ENCODE measurements at regions not wholly inside any gene's neighbourhood (a gene's known extent, or its start where the extent isn't known, plus 50 kb on each side); places are given as distances from the start of the nearest gene placed in this dataset.

GRCh38 chr7:12967322-12967721 lies 279.9 kb downstream of the ARL4A start:
- TF ChIP-seq POLR2A (IDR thresholded peaks at IDR 0.05; ENCODE audit: low read depth, low read length) = no peak
- FAIRE-seq (no peak), DNase-seq (ENCODE audit: insufficient read length, low spot score) (no peak)

DNA sequence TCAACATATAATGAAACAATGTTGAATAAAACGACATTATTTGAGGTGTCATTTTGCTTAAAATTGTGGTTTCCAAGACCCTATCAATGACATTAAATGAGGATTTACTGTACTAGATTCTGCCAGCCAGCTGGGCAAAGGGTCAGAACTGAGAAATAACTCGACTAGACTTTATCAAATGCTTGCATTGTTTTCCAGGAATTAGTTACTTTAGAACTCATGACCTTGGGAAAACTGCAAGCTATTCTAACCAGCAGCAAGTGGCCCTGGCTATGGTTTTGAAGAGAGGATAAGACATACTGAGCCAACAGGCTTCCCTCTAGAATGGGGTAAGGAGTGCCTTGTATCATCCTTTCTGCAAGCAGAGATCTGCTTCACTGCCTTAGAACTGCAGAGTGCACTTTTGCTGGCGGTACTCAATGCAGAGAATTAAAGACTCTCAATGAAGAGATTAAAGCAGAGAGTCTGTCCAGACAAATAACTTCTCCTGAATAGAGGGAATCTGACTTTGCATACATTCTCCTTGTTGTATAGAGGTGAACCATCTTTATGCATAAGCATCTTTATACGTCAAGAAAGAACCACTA lies 281.5 kb downstream of the ARL4A start:
- DNase-seq (ENCODE audit: insufficient read length, low spot score) (no peak), FAIRE-seq (no peak)
- TF ChIP-seq POLR2A (IDR thresholded peaks at IDR 0.05; ENCODE audit: low read depth, low read length) = no peak

- no peak for FAIRE-seq
Measured at GRCh38 chr7:12970626-12971025, 283.2 kb downstream of the ARL4A start.

DNA sequence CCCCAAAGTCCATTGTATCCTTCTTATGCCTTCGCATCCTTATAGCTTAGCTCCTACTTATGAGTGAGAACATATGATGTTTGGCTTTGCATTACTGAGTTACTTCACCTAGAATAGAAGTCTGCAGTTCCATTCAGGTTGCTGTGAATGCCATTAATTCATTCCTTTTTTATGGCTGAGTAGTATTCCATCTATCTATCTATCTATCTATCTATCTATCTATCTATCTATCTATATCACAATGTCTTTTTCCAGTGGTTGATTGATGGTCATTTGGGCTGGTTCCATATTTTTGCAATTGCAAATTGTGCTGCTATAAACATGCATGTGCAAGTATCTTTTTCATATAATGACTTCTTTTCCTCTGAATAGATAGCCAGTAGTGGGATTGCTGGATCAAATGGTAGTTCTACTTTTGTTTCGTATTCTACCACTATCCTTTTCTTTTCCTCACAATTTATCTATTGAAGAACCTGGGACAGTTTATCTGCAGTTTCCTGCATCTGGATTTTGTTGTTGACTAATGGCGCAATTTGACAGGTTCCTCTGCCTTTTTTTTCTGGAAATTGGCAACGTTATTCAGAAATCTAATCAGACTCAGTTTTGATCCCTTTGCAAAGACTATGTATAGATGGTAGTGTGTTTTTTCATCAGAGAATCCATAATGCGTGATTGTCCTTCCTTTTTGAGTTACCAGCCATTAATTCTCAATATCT lies 287.2 kb downstream of the ARL4A start:
- FAIRE-seq = peak; percentile 58

More at GRCh38 chr7:12970626-12971025, 283.2 kb downstream of the ARL4A start:
- TF ChIP-seq POLR2A (IDR thresholded peaks at IDR 0.05; ENCODE audit: low read depth, low read length) = no peak
- DNase-seq (ENCODE audit: insufficient read length, low spot score) = no peak

GRCh38 chr7:12975412-12975811 lies 288.0 kb downstream of the ARL4A start:
- FAIRE-seq (peak; percentile 27), DNase-seq (ENCODE audit: insufficient read length, low spot score) (no peak)
- no peak for TF ChIP-seq POLR2A (IDR thresholded peaks at IDR 0.05; ENCODE audit: low read depth, low read length)

More for the DNA sequence above, 287.2 kb downstream of the ARL4A start:
- TF ChIP-seq POLR2A (IDR thresholded peaks at IDR 0.05; ENCODE audit: low read depth, low read length) = no peak
- DNase-seq (ENCODE audit: insufficient read length, low spot score) = no peak

GRCh38 chr7:12979181-12979580 lies 291.7 kb downstream of the ARL4A start:
- no peak for TF ChIP-seq POLR2A (IDR thresholded peaks at IDR 0.05; ENCODE audit: low read depth, low read length)
- FAIRE-seq = no peak
- no peak for DNase-seq (ENCODE audit: insufficient read length, low spot score)

DNA sequence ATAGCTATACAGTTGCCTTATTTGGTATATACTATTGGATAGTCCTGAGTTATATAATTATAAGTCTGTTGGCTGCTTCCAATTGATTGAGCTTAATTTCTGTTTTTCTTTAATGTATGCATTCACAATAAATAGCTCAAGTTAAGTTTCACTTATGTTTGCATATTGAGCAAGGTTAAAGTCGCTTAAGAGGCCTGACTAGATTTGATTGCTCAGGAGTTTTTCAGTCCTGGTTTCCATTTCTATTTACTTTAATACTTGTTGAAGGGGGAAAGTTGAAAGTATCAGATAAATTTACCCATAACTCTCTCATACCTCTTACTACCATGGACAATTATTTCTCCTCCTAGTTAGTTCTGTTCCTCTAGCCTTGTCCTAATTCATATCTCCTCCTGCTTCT lies 294.7 kb downstream of the ARL4A start:
- peak; percentile 81 for FAIRE-seq
- DNase-seq (ENCODE audit: insufficient read length, low spot score) = no peak
- TF ChIP-seq POLR2A (IDR thresholded peaks at IDR 0.05; ENCODE audit: low read depth, low read length) = no peak

DNA sequence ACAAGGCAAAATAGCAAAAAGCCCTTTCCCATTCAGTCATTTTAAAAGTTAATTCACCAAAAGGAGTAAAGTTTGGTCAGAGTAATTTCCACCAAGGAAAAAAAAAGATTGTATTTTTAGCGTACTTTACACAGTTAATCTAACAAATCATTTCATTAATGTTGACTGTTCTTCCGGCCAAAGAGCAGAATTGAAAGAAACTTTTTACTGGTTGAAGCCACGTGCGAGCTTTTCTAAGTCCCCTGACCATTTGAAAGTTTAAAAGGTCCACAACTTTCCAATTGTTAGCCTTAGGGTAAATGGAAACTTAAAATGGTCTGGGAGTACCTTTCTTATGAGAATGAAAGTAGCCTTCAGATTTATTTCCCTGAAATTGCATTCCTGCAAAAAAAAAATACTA lies 296.7 kb downstream of the ARL4A start:
- TF ChIP-seq POLR2A (IDR thresholded peaks at IDR 0.05; ENCODE audit: low read depth, low read length) = no peak
- no peak for FAIRE-seq
- no peak for DNase-seq (ENCODE audit: insufficient read length, low spot score)

- FAIRE-seq (no peak), DNase-seq (ENCODE audit: insufficient read length, low spot score) (no peak)
- no peak for TF ChIP-seq POLR2A (IDR thresholded peaks at IDR 0.05; ENCODE audit: low read depth, low read length)
Measured at GRCh38 chr7:12985228-12985627, 297.8 kb downstream of the ARL4A start.

GRCh38 chr7:12985752-12986151 lies 298.3 kb downstream of the ARL4A start:
- DNase-seq (ENCODE audit: insufficient read length, low spot score) (no peak), FAIRE-seq (no peak)
- TF ChIP-seq POLR2A (IDR thresholded peaks at IDR 0.05; ENCODE audit: low read depth, low read length) = no peak

DNA sequence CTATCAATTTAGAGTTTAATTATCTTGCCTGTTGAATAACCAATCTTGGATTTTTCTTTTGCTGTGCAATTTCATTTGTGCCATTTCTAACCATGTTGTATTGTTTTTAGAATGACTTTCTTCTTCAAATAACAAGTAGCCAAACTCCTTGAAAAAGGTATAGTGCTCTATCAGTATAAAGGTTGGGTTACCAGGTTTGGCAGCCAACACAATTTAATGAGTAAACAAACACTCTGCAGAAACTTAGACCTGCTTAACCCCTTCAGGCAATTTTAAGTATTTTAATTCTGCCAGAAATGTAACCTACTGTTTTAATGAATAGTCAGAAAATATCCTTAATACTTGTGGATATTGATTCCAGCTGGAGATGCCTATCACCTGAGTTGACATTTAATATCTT lies 299.8 kb downstream of the ARL4A start:
- TF ChIP-seq POLR2A (IDR thresholded peaks at IDR 0.05; ENCODE audit: low read depth, low read length) = no peak
- DNase-seq (ENCODE audit: insufficient read length, low spot score) (no peak), FAIRE-seq (peak; percentile 62)

- TF ChIP-seq POLR2A (IDR thresholded peaks at IDR 0.05; ENCODE audit: low read depth, low read length) = no peak
- FAIRE-seq (peak; percentile 64), DNase-seq (ENCODE audit: insufficient read length, low spot score) (no peak)
Measured at GRCh38 chr7:12990440-12990839, 303.0 kb downstream of the ARL4A start.

GRCh38 chr7:12993025-12993424 lies 305.6 kb downstream of the ARL4A start:
- FAIRE-seq (no peak), DNase-seq (ENCODE audit: insufficient read length, low spot score) (no peak)
- no peak for TF ChIP-seq POLR2A (IDR thresholded peaks at IDR 0.05; ENCODE audit: low read depth, low read length)

GRCh38 chr7:12995912-12996469 lies 308.6 kb downstream of the ARL4A start:
- FAIRE-seq (no peak), DNase-seq (ENCODE audit: insufficient read length, low spot score) (no peak)
- no peak for TF ChIP-seq POLR2A (IDR thresholded peaks at IDR 0.05; ENCODE audit: low read depth, low read length)

GRCh38 chr7:13007331-13007730 lies 319.9 kb downstream of the ARL4A start:
- TF ChIP-seq POLR2A (IDR thresholded peaks at IDR 0.05; ENCODE audit: low read depth, low read length) = no peak
- DNase-seq (ENCODE audit: insufficient read length, low spot score) (no peak), FAIRE-seq (no peak)

Data from H54 (cell line).